Type B pancreatic cell (in vitro differentiated cells): ENCODE measurements at regions not wholly inside any gene's neighbourhood (a gene's known extent, or its start where the extent isn't known, plus 50 kb on each side); places are given as distances from the start of the nearest gene placed in this dataset.
"Not testable (repeated sequence)": the region's sequence is repeated elsewhere in the genome, so short reads cannot be mapped to it uniquely, and the experiment has no call there.

Source experiments
- DNase-seq: peaks from one replicate; pipeline ENCODE4 v3.0.0; 2021; ENCODE audit warnings: mixed read lengths; ENCODE audit not compliant: unreplicated experiment; ENCODE audit errors: extremely low spot score
- H3K27ac Mint-ChIP-seq: 2 replicates; pipeline ENCODE4 v1.8.0; 2021; ENCODE audit warnings: mild to moderate bottlenecking, mixed read lengths
- H3K27me3 Mint-ChIP-seq: 2 replicates; pipeline ENCODE4 v1.8.0; 2021; ENCODE audit warnings: mixed read lengths
- H3K36me3 Mint-ChIP-seq: 2 replicates; pipeline ENCODE4 v1.8.0; 2021; ENCODE audit warnings: mixed read lengths
- H3K4me1 Mint-ChIP-seq: one replicate; pipeline ENCODE4 v1.8.0; 2021; ENCODE audit warnings: mixed read lengths; ENCODE audit not compliant: unreplicated experiment
- H3K4me3 Mint-ChIP-seq: 2 replicates; pipeline ENCODE4 v1.8.0; 2021; ENCODE audit warnings: mild to moderate bottlenecking, mixed read lengths
- H3K9me3 Mint-ChIP-seq: 2 replicates; pipeline ENCODE4 v1.8.0; 2021; ENCODE audit warnings: mixed read lengths
- CTCF ChIP-seq: fragments of 200-600 bp; sonication (generic); conservative IDR thresholded peaks from 2 replicates; pipeline ENCODE4 v1.5.0; 2021; ENCODE audit warnings: antibody characterized with exemption, mild to moderate bottlenecking

GRCh38 chr4:23423540-23423939, 466.3 kb downstream of the PPARGC1A start:
- TF ChIP-seq CTCF = no peak
- peaks cover 6% of the 10 kb centered on the region for H3K4me1 Mint-ChIP-seq
- H3K27ac Mint-ChIP-seq = peak overlapping the region; percentile 4

GRCh38 chr4:23422878-23423277, 467.0 kb downstream of the PPARGC1A start:
- TF ChIP-seq CTCF = no peak
- no peak for DNase-seq
- Mint-ChIP-seq H3K4me1 (peaks cover 6% of the 10 kb centered on the region), H3K27ac (peak overlapping the region; percentile 4), H3K4me3 (no peak overlapping the region), H3K36me3 (no peaks in the 10 kb centered on the region), H3K9me3 (no peaks in the 10 kb centered on the region), H3K27me3 (no peaks in the 10 kb centered on the region)

More at GRCh38 chr4:23423540-23423939, 466.3 kb downstream of the PPARGC1A start:
- no peak overlapping the region for H3K4me3 Mint-ChIP-seq
- no peaks in the 10 kb centered on the region for H3K36me3 Mint-ChIP-seq
- peaks cover 3% of the 10 kb centered on the region for H3K27me3 Mint-ChIP-seq
- H3K9me3 Mint-ChIP-seq = no peaks in the 10 kb centered on the region
- DNase-seq = no peak

DNA sequence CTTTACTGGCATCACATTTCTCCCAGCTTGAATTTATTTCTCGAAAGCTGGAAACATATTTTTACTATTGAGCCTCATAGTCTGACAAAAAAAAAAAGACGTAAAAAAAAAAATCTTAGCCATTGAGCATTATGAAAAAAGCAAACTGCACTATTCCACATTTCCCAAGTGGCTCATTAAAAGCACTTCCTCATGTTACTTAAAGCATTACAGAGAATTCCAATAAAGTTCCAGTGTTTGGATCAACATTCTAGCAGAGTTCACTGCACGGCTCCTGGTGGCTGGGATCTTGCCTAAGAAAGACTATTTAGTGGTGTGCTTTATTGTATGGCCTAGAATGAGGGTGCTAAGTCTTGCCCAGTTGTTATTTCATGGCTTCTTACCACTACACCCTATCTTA, 476.2 kb downstream of the PPARGC1A start:
- H3K9me3 Mint-ChIP-seq = peaks cover 5% of the 10 kb centered on the region
- H3K4me1 Mint-ChIP-seq = no peaks in the 10 kb centered on the region
- H3K27me3 Mint-ChIP-seq = no peaks in the 10 kb centered on the region
- no peak for TF ChIP-seq CTCF
- no peak overlapping the region for H3K4me3 Mint-ChIP-seq
- H3K36me3 Mint-ChIP-seq = no peaks in the 10 kb centered on the region
- no peak overlapping the region for H3K27ac Mint-ChIP-seq
- no peak for DNase-seq

GRCh38 chr4:23412701-23413100, 477.1 kb downstream of the PPARGC1A start:
- Mint-ChIP-seq H3K4me3 (no peak overlapping the region), H3K27ac (no peak overlapping the region), H3K36me3 (no peaks in the 10 kb centered on the region), H3K27me3 (no peaks in the 10 kb centered on the region), H3K9me3 (peaks cover 5% of the 10 kb centered on the region), H3K4me1 (no peaks in the 10 kb centered on the region)
- no peak for TF ChIP-seq CTCF
- no peak for DNase-seq

DNA sequence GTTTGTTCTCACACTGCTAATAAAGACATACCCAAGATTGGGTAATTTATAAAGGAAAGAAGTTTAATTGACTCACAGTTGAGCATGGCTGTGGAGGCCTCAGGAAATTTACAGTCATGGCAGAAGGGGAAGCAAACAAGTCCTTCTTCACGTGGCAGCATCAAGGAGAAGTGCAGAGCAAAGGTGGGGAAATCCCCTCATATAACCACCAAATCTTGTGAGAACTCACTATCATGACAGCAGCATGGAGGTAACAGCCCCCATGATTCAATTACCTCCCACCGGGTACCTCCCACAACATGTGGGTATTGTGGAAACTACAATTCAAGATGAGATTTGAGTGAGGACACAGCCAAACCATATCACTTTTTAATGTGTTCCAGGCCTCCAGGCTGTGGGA, 480.9 kb downstream of the PPARGC1A start:
- DNase-seq, H3K9me3 Mint-ChIP-seq, H3K27ac Mint-ChIP-seq, H3K27me3 Mint-ChIP-seq, H3K4me1 Mint-ChIP-seq, H3K4me3 Mint-ChIP-seq, H3K36me3 Mint-ChIP-seq: not testable (repeated sequence)

- H3K27me3 Mint-ChIP-seq = no peaks in the 10 kb centered on the region
- no peak overlapping the region for H3K4me3 Mint-ChIP-seq
- no peak for DNase-seq
- no peaks in the 10 kb centered on the region for H3K4me1 Mint-ChIP-seq
- no peaks in the 10 kb centered on the region for H3K36me3 Mint-ChIP-seq
- no peaks in the 10 kb centered on the region for H3K9me3 Mint-ChIP-seq
- TF ChIP-seq CTCF = no peak
- H3K27ac Mint-ChIP-seq = no peak overlapping the region
Observed at GRCh38 chr4:23401572-23401971, 488.3 kb downstream of the PPARGC1A start.
